HG02885 (cell line): ENCODE measurements at regions not wholly inside any gene's neighbourhood (a gene's known extent, or its start where the extent isn't known, plus 50 kb on each side); places are given as distances from the start of the nearest gene placed in this dataset.
"Not testable (repeated sequence)": the region's sequence is repeated elsewhere in the genome, so short reads cannot be mapped to it uniquely, and the experiment has no call there.

ENCODE experiments used
- ATAC-seq: cut with Tn5 transposase; IDR thresholded peaks from one replicate; pipeline ENCODE4 v1.9.1; 2021; ENCODE audit warnings: mild to moderate bottlenecking; ENCODE audit not compliant: unreplicated experiment, poor library complexity

DNA sequence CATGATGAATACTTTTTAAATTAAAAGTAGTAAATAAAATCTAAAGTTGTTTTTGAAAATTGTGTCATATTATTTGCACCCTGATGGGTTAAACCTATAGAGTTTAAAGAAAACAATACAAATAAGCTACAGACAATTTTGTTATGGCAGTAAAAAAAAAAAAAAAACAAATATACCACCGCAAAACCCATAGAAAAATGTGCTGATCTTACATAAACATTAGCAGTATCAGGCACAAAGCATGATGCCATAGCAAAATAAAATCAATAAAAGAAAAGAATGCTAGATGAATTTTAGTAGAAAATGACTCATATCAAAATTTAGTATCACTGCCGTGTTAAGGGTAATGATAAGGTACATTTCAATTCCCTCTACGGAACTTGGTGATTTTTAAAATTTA lies 826.0 kb downstream of the SLITRK1 start:
- ATAC-seq: no peak

DNA sequence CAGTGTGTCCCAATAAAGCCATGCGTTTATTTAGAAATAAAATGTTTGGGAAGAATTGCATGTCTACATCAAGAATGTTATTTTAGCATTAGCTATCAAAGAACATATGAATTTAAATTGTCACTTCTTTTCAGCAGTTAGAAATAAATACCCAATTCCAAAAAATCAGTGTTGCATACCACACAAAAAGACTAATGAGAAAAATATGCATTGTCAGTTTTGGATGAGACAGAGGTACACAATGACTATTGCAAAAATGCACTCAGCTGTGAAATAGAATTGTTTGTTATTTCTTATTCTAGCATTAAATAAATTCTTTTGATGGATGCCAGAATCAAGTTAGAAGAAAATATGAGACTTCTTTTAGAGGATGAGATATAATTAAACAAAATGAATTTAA lies 833.9 kb downstream of the SLITRK1 start:
- ATAC-seq: no peak

DNA sequence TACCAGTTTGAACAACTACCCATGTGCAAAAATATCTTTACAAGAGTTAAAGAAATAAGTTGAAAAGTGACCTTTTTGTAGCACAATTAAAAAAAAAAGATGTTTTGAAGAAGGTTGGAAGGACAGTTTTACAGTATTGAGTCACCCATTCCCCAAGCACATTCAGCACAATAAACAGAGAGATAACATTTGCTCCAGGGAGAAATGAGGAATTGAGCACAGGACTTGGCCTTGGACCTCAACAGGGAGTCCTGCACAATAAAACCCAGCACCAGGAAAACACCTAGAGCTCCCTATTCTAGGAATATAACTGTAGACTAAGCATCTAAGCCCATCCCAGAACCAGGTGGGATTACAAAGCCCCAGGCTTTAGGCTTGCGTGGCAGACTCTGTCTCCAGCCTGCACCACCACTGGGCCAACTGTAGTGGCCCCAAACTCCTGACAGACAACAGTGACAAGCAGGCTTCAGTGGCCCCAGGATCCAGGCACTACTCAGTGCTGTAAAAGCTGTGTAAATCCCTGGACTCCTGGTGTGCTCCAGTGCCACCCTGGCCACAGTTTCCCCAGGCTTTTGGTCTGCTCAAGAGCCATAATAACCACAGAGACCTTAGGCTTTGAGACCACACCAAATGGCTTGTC lies 857.2 kb downstream of the SLITRK1 start:
- no peak for ATAC-seq

DNA sequence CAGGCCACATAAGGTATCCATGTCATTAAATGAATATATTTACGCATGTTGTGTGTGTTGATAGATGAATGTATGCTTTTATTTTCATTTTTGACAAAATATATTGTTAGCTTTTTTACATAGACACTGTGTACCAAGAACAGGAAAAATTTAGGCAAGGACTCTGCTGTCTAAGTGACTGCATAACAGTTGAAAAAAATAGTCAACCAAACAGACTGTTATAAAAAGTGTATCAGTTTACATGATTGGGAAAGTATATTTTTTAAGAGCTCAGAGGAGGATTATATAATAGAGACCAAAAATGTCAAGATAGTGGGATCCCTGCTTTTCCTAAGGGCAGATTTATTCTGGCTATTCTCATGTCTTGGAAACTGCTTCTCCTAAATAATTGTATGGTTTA lies 858.0 kb downstream of the SLITRK1 start:
- no peak for ATAC-seq

DNA sequence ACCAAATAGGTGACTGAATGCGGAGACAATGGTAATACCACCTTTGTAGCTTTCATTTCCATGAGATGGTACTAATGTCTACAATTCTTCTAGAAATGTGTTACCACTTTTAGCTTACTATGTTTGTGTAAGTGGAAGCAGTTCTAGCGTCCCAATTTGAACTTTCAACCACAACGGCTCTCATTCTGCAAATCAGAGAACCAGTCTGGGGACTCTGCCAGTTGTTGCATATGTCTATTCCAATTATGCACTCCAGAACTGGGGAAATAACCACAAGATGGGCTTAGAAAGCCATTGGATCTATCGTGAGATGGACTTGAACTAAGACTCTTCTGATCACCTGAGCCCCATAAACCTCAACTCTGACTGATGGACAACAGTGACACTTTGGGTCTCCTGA lies 862.3 kb downstream of the SLITRK1 start:
- no peak for ATAC-seq

DNA sequence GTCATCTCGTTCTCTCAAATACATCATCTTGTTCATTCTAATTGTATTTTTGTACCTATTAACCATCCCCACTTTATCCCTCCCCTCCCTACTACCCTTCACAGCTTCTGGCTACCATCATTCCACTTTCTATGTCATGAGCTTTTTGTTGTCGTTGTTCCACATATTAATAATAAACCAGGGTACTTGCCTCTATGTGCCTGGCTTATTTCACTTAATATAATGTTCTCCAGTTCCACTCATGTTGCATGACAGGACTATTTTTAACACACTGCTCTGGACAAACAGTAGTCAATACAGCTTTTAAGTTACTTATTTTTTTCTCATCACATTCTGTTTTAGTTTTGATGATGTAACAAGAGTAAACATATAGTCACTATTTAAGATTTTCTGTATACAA lies 872.3 kb downstream of the SLITRK1 start:
- no peak for ATAC-seq

DNA sequence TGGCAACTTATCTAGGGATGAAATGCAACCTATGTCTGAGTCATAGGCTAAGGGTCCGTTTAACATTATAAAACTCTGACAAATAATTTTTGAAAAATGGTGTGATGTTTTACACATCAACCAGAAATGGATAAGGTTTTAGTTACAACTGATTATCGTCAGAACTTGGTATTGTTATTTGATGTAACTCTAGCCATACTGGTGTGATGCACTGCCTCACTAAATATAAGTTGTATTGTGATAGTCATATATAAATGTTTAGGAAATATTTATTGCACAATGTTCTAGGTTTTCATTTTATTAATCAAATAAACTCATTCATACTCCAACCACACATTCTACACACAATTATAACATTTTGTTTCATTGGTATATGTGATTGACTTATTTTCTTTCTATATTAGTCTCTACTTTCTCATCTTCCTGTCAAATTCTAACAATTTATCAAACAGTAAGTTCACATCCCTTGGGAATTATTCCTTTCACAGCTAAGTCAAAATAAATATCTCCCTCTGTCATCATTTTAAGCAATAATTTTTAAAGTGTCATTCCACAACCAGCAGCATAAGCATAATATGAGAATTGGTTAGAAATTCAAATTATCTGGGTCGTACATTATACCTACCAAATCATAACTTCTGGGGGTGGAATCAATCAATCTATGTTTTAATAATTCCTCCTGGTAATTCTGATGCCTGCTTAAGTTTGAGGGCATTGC lies 873.9 kb downstream of the SLITRK1 start:
- no peak for ATAC-seq

DNA sequence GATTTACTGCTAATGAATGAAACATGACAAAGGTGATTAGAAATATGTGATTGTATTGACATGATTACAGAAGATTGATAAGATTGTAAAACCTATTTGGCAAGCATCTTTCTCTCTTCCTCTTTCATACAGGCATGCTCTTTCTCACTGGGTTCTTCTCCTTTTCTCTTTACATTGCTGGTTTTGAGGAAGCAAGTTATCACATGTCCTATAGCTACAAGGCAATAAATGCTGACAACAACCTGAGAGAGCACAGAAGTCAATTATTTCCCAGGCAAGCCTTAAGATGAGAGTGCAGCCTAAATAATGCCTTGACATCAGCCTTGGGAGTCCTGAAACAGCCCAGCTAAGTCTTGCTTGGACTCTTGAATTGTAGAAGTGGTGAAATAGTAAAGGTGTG lies 875.0 kb downstream of the SLITRK1 start:
- no peak for ATAC-seq

DNA sequence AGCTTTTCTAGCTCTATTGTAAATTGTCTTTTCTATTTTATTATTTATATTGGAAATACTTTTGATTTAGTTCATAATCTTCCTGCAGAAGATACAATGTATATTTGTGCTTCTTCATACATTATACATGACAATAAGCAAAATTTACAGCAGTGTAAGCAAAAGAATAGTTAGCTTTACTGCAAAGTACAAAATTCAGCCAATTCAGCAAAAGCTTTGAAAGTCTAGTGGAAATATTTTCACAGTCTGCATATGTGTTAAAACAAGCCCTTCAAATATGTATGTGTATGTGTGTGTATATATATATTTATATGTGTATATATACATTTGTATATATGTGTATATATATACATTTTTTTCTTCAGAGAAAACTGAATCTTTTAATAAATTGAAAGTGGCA lies 879.1 kb downstream of the SLITRK1 start:
- ATAC-seq: no peak

DNA sequence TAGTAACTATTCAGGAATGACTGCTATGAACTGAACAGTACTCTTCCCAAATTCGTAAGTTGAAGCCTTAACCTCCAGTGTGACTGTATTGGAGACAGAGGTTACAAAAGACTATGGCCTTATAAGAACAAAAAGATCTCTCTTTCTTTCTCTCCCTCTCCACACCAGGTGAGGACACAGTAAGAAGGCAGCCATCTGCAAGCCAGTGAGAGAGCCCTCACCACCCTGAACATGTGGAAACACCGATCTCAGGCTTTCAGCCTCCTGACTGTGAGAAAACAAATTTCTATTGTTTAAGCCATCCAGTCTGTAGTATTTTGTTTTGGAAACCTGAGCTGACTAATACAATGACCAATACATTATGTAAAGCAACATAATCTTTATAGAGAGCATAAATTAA lies 888.9 kb downstream of the SLITRK1 start:
- no peak for ATAC-seq

DNA sequence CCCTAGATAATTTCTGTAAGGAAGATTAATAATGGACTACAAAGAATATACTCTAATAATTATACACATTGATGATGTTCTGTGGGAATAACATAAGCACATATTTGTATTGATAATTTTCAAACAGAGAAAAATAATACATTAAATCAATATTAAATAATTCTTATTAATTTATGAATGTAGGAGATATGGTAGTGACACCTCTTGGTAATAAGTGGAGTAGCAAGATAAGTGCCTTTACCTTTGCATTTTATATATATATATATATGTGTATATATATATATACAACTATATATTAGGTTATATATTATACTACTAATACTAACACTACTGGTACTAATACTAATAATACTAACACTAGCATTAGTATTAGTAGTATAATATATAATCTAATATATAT lies 905.8 kb downstream of the SLITRK1 start:
- no peak for ATAC-seq

DNA sequence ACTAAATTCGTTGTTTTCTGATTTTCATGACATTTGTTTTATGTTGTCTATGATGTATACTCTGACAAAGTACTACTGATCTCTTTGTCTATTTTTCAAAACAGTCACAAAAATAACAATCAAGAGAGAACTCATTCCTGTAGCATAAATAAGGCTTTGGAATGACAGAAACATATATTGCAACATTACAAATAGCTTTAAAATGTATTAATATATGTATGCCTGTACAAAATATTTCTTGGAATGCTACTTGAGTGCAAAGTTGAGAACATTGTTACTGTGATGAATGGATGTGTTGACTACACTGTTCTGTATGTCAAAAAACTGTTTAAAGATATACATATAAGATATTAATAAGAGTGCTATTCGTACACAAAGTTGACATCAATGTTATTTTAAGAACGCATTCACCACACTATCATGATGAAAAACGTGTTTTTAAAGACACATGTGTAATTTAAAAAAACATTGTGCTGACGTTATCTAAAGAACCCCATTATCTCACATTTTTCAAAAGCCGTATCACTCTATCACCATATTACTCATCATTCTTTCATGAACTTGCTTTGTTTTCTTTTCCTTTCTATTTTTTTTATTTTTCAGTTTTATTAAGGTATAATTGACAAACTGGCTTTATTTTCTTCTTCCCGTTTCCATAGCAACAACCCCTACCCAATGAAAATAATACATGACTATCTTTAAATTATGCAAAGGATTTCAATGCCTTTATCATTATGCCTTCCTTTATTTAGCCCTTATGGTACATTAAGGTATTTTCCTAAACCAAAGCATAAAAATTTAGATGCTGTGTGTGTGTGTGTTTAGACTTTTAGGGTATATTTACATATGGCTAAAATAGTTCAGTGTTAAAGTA lies 918.8 kb downstream of the SLITRK1 start:
- ATAC-seq: no peak

DNA sequence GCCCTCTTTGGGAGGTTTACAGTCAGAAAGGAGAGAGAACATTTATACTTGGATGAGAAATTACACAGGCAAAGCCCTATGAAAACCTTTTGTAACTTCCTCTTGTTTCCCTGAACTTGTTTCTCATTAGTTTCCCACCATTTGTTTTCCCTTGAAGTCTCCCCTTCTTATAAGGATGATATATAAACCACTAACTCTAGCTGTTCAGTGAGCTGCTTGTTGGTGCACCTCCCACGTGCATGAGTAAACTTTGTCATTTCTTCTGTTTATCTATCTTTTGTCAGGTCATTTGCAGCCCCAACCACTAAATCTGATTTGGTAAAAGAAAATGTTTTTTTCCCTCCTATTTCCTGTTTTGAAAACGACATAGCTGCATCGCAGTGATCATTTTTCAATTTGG lies 919.9 kb downstream of the SLITRK1 start:
- no peak for ATAC-seq

DNA sequence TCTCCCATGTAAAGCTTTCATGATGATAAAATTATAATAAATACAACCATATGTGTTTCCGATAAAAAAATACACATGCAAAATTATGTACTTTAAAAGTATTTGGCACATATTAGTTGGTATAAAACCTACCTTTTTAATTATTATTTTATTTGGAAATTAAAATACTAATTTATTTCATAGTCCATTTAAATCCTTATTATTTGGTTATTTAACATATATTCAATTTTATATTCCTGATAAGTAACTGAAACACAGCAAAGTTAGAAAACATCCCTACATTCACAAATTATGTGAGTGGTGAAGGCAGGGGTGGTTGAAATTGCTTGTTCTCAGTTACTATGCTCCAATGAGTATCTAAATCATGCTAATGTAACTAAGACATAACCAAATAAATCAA lies 920.5 kb downstream of the SLITRK1 start:
- no peak for ATAC-seq

DNA sequence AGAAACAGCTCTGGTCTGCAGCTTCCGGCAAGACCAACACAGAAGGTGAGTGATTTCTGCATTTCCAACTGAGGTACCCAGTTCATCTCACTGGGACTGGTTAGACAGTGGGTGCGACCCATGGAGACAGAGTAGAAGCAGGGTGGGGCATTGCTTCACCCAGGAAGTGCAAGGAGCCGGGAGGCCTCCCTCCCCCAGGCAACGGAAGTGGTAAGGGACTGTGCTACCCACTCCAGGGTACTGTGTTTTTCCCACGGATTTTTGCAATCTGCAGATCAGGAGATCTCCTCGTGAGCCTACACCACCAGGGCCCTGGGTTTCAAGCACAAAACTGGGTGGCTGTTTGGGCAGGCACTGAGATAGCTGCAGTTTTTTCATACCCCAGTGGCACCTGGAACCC lies 929.9 kb downstream of the SLITRK1 start:
- not testable (repeated sequence) for ATAC-seq

DNA sequence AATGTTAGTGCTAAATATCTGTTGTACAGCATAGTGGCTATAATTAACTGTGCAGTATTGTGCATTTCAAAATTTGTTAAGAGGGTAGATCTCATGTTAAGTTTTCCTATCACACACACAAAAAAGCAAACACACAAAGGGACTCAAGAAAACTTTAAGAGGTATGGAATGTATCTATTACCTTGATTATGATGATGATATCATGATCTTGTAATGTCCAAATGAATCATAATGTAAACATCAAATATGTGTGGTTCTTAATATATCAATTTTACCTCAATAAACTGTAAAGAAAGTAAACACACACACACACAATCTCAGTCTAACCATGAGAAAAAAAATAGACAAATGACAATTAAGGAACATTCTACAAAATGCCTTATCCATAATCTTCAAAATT lies 934.6 kb downstream of the SLITRK1 start:
- ATAC-seq: no peak

DNA sequence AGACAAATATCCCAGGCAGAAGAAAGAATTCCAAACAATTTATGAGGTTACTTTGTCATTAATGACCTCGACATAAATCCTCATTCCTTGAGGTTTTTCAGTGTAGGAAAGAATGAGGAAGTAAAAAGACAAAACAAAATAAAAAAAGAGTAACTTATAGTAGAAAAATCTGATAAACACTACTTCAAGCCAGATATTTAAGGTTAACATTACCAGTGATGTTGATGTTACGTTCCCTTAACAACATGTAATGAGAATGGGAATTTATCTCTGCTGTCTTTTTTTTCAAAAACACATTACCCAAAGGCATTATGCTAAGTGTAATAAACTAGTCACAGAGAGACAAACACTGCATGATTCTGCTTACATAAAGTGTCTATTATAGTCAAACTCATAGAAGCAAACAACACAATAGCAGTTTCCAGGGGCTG lies 935.1 kb downstream of the SLITRK1 start:
- ATAC-seq: no peak

DNA sequence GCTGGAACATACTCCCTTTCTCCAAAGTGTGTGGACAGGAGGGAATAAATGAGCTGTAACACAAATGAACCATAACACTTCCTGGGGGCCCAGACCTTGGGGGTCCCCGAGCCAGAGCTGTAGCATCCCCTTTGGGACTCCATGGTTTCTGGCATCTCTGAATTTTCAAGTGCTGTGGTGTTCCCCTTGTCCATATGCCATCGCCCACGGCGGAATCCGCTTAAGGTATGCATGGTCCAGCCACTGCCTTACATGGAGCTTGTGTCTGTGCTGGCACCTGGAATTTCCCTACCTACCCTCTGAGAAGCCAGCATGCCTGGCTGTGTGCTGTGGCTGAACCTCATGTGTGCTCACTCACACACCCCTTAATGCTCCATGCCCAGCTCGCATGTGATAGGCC lies 943.6 kb downstream of the SLITRK1 start:
- ATAC-seq: no peak

DNA sequence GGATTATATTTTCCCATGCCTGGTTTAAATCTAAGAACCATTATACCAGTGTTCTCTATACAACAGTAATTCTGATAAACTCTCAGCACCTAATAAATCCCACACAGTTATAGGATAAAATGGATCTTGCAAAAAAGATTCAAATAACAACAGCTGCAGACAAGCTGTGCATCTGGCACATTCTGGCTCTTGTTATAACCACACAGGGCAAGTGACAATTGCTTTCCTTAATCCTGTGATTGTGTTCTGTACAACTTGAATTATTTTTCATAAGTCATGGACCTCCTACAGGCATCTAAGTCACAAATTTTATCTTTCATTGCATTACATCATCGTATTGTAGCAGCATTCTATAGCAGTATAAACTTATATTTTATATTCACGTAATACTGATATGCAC lies 948.3 kb downstream of the SLITRK1 start:
- no peak for ATAC-seq

DNA sequence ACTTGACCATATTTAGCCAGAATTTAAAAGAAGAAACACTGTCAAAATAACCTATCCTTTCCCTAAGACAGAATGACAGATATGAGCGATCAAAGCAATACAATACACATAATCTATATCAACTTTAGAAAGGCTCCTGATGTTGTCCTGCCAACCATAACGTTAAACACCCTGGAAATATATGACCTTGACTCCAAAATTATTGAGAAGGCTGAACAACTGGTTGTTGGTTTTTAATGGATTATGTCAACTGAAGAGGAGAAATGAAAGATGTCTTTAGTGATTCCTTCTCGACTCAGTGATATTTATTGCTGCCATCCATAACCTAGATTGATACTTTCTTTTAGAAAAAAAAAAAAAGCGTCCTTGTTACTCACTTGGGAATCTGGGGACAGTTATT lies 957.2 kb downstream of the SLITRK1 start:
- no peak for ATAC-seq

DNA sequence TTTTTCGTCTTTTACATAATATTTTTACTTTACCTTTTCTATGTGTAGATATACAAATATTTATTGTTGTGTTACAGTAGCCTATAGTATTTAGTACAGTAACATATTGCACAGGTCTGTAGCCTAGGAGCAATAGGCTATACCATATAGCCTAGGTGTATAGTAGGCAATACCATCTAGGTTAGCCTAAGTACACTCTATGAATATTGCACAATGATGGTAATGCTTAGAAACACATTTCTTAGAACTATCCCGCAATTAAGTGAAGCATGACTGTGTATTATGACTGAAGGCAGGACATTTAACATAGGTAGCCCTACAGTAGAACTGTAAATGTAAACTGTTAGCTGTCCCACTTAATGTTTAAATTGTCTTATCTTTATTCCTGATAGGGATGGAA lies 964.3 kb downstream of the SLITRK1 start:
- ATAC-seq: no peak
